CD14-positive monocyte (primary cell): ENCODE measurements at regions not wholly inside any gene's neighbourhood (a gene's known extent, or its start where the extent isn't known, plus 50 kb on each side); places are given as distances from the start of the nearest gene placed in this dataset.

Experiments
- DNase-seq, 3 donors: peaks; one replicate each; pipeline ENCODE4 v3.0.0-alpha.2; 2011 to 2022
- H2AFZ ChIP-seq: 2 replicates; pipeline ENCODE4 v1.6.0; 2012; ENCODE audit warnings: mild to moderate bottlenecking, low read depth, low read length, inconsistent platforms; ENCODE audit not compliant: insufficient read depth, poor library complexity, severe bottlenecking
- H3K27ac ChIP-seq, 2 donors: 1 replicate in 1 of 2; 2 replicates in 1 of 2; pipeline ENCODE4 v1.5.1; 2012 to 2013; ENCODE audit warnings: low read length in 2 of 2, control low read depth in 1 of 2, inconsistent platforms in 1 of 2, low read depth in 1 of 2, mild to moderate bottlenecking in 1 of 2
- H3K27me3 ChIP-seq, 2 donors: one replicate each; pipeline versions ENCODE4 v1.6.0 to v1.6.1; 2011 to 2013; ENCODE audit warnings: low read length in 2 of 2; ENCODE audit not compliant: control insufficient read depth in 2 of 2, insufficient read depth in 2 of 2
- H3K36me3 ChIP-seq, 2 donors: replicated peaks in 1 of 2; 1 replicate in 1 of 2; 2 replicates in 1 of 2; pipeline versions ENCODE4 v1.5.1 to v1.6.1; 2012 to 2013; ENCODE audit warnings: low read length in 2 of 2, control low read depth in 1 of 2, inconsistent platforms in 1 of 2, mild to moderate bottlenecking in 1 of 2; ENCODE audit not compliant: insufficient read depth in 2 of 2, control insufficient read depth in 1 of 2
- H3K4me1 ChIP-seq, 2 donors: 1 replicate in 1 of 2; 2 replicates in 1 of 2; pipeline versions ENCODE4 v1.5.1 to v1.6.1; 2012 to 2013; ENCODE audit warnings: low read length in 2 of 2, control low read depth in 1 of 2, inconsistent platforms in 1 of 2, mild to moderate bottlenecking in 1 of 2, moderate library complexity in 1 of 2; ENCODE audit not compliant: insufficient read depth in 2 of 2, control insufficient read depth in 1 of 2
- H3K4me2 ChIP-seq: replicated peaks from 2 replicates; pipeline ENCODE3; 2012; ENCODE audit warnings: low read length, moderate library complexity, mild to moderate bottlenecking; ENCODE audit not compliant: poor library complexity, severe bottlenecking; ENCODE audit errors: extremely low read depth
- H3K4me3 ChIP-seq, 3 experiments: fragments of 200-600 bp in 1 of 3; sonication (generic) in 1 of 3; replicated peaks in 1 of 3; 1 replicate in 2 of 3; 2 replicates in 1 of 3; pipeline ENCODE4 v1.5.1; 2011 to 2013; ENCODE audit warnings: low read length in 3 of 3, mild to moderate bottlenecking in 3 of 3, control low read depth in 2 of 3, low read depth in 2 of 3, inconsistent platforms in 1 of 3, moderate library complexity in 1 of 3
- H3K79me2 ChIP-seq: 2 replicates; pipeline ENCODE4 v1.6.0; 2012; ENCODE audit warnings: mild to moderate bottlenecking, control low read depth, inconsistent platforms, low read length, moderate library complexity; ENCODE audit not compliant: insufficient read depth
- H3K9ac ChIP-seq: 2 replicates; pipeline ENCODE4 v1.6.0; 2017; ENCODE audit warnings: low read length, mild to moderate bottlenecking; ENCODE audit not compliant: insufficient read depth, poor library complexity, severe bottlenecking
- H3K9me3 ChIP-seq, 2 donors: replicated peaks in 1 of 2; 1 replicate in 1 of 2; 2 replicates in 1 of 2; pipeline versions ENCODE4 v1.5.1 to v1.6.1; 2012 to 2013; ENCODE audit warnings: low read length in 2 of 2, control low read depth in 1 of 2; ENCODE audit not compliant: control insufficient read depth in 1 of 2, insufficient read depth in 1 of 2
- H4K20me1 ChIP-seq: 2 replicates; pipeline ENCODE4 v1.6.0; 2012; ENCODE audit warnings: mild to moderate bottlenecking, low read length, control low read depth, moderate library complexity; ENCODE audit not compliant: insufficient read depth
- H3K27ac Mint-ChIP-seq, 7 donors: one replicate each; pipeline ENCODE4 v1.8.0; 2020; ENCODE audit warnings: mild to moderate bottlenecking in 7 of 7, mixed read lengths in 7 of 7, moderate library complexity in 6 of 7, inconsistent platforms in 2 of 7
- H3K27me3 Mint-ChIP-seq, 3 donors: one replicate each; pipeline ENCODE4 v1.8.0; 2021 to 2022; ENCODE audit warnings: low read depth in 3 of 3, mild to moderate bottlenecking in 3 of 3, mixed read lengths in 3 of 3, moderate library complexity in 3 of 3, inconsistent platforms in 1 of 3
- H3K36me3 Mint-ChIP-seq, 2 donors: one replicate each; pipeline ENCODE4 v1.8.0; 2020; ENCODE audit warnings: mixed read lengths in 2 of 2, inconsistent platforms in 1 of 2, mild to moderate bottlenecking in 1 of 2
- H3K4me1 Mint-ChIP-seq: one replicate; pipeline ENCODE4 v1.8.0; 2020; ENCODE audit warnings: mild to moderate bottlenecking, mixed read lengths
- H3K4me3 Mint-ChIP-seq, 2 donors: one replicate each; pipeline ENCODE4 v1.8.0; 2020; ENCODE audit warnings: mild to moderate bottlenecking in 2 of 2, mixed read lengths in 2 of 2, moderate library complexity in 1 of 2
- H3K9me3 Mint-ChIP-seq, 7 donors: one replicate each; pipeline ENCODE4 v1.8.0; 2020 to 2022; ENCODE audit warnings: mixed read lengths in 7 of 7, mild to moderate bottlenecking in 6 of 7, moderate library complexity in 6 of 7, inconsistent platforms in 2 of 7
- CTCF ChIP-seq: fragments of 200-600 bp; IDR thresholded peaks from one replicate; pipeline ENCODE4 v1.8.0; 2022; ENCODE audit warnings: antibody characterized with exemption, mild to moderate bottlenecking
- WGBS: methylation state at CpG from one replicate; pipeline ENCODE4 v1.1.5; 2013; ENCODE audit warnings: missing lambda C conversion rate; ENCODE audit not compliant: insufficient coverage; 5-methylcytosine and 5-hydroxymethylcytosine counted together
- intact Hi-C, 2 donors: fragments of 100-400 bp; cut with micrococcal nuclease; formaldehyde crosslinking; loops; one replicate each; pipeline versions ENCODE4 v1.15.0 to v1.15.1; 2023

GRCh38 chr11:26199331-26200095 lies 132.4 kb upstream of the ANO3 start:
- Histone ChIP-seq H3K4me2 (no peak overlapping the region), H3K79me2 (no peaks in the 10 kb centered on the region), H3K27me3 (no peaks in the 10 kb centered on the region), H3K9ac (no peak overlapping the region), H3K36me3 (no peaks in the 10 kb centered on the region), H3K4me1 (no peaks in the 10 kb centered on the region), H4K20me1 (no peaks in the 10 kb centered on the region), H3K27ac (no peak overlapping the region), H2AFZ (no peak overlapping the region), H3K9me3 (no peaks in the 10 kb centered on the region), H3K4me3 (no peak overlapping the region)
- TF ChIP-seq CTCF, result no peak
- no peak for DNase-seq
- Mint-ChIP-seq H3K36me3 (no peaks in the 10 kb centered on the region), H3K27ac (no peak overlapping the region), H3K4me1 (no peaks in the 10 kb centered on the region), H3K27me3 (peaks cover 0 to 2% (median 0%) of the 10 kb centered on the region in 3 donors), H3K4me3 (no peak overlapping the region), H3K9me3 (peaks cover 0 to 2% (median 0%) of the 10 kb centered on the region in 7 donors)
- intact Hi-C loops, result no loop called here
- WGBS, result 93% methylated on average over 2 of the region's 4 CpGs

- Histone ChIP-seq H3K4me1 (no peaks in the 10 kb centered on the region), H3K27me3 (no peaks in the 10 kb centered on the region), H3K27ac (no peak overlapping the region), H3K36me3 (no peaks in the 10 kb centered on the region), H3K9me3 (no peaks in the 10 kb centered on the region), H2AFZ (no peak overlapping the region), H4K20me1 (no peaks in the 10 kb centered on the region), H3K79me2 (no peaks in the 10 kb centered on the region), H3K4me3 (no peak overlapping the region), H3K9ac (no peak overlapping the region), H3K4me2 (no peak overlapping the region)
- H3K27ac Mint-ChIP-seq, result no peak overlapping the region
- peaks cover 0 to 2% (median 0%) of the 10 kb centered on the region in 3 donors for H3K27me3 Mint-ChIP-seq
- no peak for DNase-seq
- WGBS, result no CpG with 5 or more reads among the region's 2 CpGs
- intact Hi-C loops, result no loop called here
- H3K36me3 Mint-ChIP-seq, result no peaks in the 10 kb centered on the region
- TF ChIP-seq CTCF, result no peak
- peaks cover 0 to 2% (median 0%) of the 10 kb centered on the region in 7 donors for H3K9me3 Mint-ChIP-seq
- H3K4me3 Mint-ChIP-seq, result no peak overlapping the region
- H3K4me1 Mint-ChIP-seq, result no peaks in the 10 kb centered on the region
These were observed 130.5 kb upstream of the ANO3 start for GRCh38 chr11:26201411-26201810.
